Caco-2 (cell line): ENCODE measurements at regions not wholly inside any gene's neighbourhood (a gene's known extent, or its start where the extent isn't known, plus 50 kb on each side); places are given as distances from the start of the nearest gene placed in this dataset.

Experiments
- BruUV-seq: library from RNA; stranded (reverse); fragments of 400-500 nt; replicated peaks from 2 replicates; lab custom pipeline; 2021; lab: Mats Ljungman, UMichigan
- CTCF ChIA-PET: fragments of 300-600 bp; sonication (Branson Sonifier 250); formaldehyde crosslinking; loops from one replicate; lab custom pipeline; 2022; ENCODE audit warnings: antibody characterized with exemption; lab: Charles Lee
- POLR2A ChIA-PET: fragments of 300-600 bp; sonication (Branson Sonifier 250); formaldehyde crosslinking; loops from one replicate; lab custom pipeline; 2022; ENCODE audit warnings: antibody characterized with exemption; lab: Charles Lee
- DNase-seq, 2 experiments: peaks; one replicate each; pipeline versions ENCODE4 v3.0.0 to v3.0.0-alpha.2; 2020 to 2022
- H3K27me3 ChIP-seq: replicated peaks from 2 replicates; pipeline ENCODE4 v1.6.0; 2011; ENCODE audit warnings: low read length; ENCODE audit not compliant: control insufficient read depth, insufficient read depth
- H3K36me3 ChIP-seq: 2 replicates; pipeline ENCODE4 v1.5.1; 2011; ENCODE audit warnings: low read length; ENCODE audit not compliant: control insufficient read depth, insufficient read depth
- H3K4me1 ChIP-seq: fragments of 250-450 bp; sonication (Bioruptor Pico); 2 replicates; pipeline ENCODE4 v1.5.1; 2020; ENCODE audit warnings: mild to moderate bottlenecking
- H3K4me3 ChIP-seq: 2 replicates; pipeline ENCODE4 v1.5.1; 2011; ENCODE audit warnings: low read depth, mild to moderate bottlenecking, control low read depth, low read length
- H3K9me3 ChIP-seq: fragments of 250-450 bp; sonication (Bioruptor Pico); 2 replicates; pipeline ENCODE4 v1.5.1; 2020; ENCODE audit warnings: mild to moderate bottlenecking, moderate library complexity
- H3K27ac Mint-ChIP-seq: one replicate; pipeline ENCODE4 v1.8.0; 2022; ENCODE audit warnings: mixed read lengths; ENCODE audit not compliant: unreplicated experiment
- H3K27me3 Mint-ChIP-seq: one replicate; pipeline ENCODE4 v1.8.0; 2022; ENCODE audit warnings: mixed read lengths; ENCODE audit not compliant: insufficient read depth, unreplicated experiment
- H3K36me3 Mint-ChIP-seq: one replicate; pipeline ENCODE4 v1.8.0; 2022; ENCODE audit warnings: mild to moderate bottlenecking, mixed read lengths; ENCODE audit not compliant: insufficient read depth, unreplicated experiment
- H3K4me1 Mint-ChIP-seq: one replicate; pipeline ENCODE4 v1.8.0; 2022; ENCODE audit warnings: low read depth, mixed read lengths; ENCODE audit not compliant: unreplicated experiment
- H3K4me3 Mint-ChIP-seq: one replicate; pipeline ENCODE4 v1.8.0; 2022; ENCODE audit warnings: mild to moderate bottlenecking, moderate library complexity, mixed read lengths; ENCODE audit not compliant: unreplicated experiment
- H3K9me3 Mint-ChIP-seq: one replicate; pipeline ENCODE4 v1.8.0; 2022; ENCODE audit warnings: mixed read lengths; ENCODE audit not compliant: unreplicated experiment
- intact Hi-C: fragments of 100-400 bp; cut with micrococcal nuclease; formaldehyde crosslinking; loops from one replicate; pipeline ENCODE4 v1.10.0; 2022; ENCODE audit not compliant: unreplicated experiment
- TF ChIP-seq, protein P1 (sequence below), 2 experiments: fragments of 200-600 bp in 1 of 2; IDR thresholded peaks; 1 replicate in 1 of 2; 2 replicates in 1 of 2; pipeline versions ENCODE4 v1.5.1 to v1.8.0; 2011 to 2022; ENCODE audit warnings: antibody characterized with exemption in 1 of 2, control low read depth in 1 of 2, inconsistent platforms in 1 of 2, low read depth in 1 of 2, low read length in 1 of 2, mild to moderate bottlenecking in 1 of 2, moderate library complexity in 1 of 2; ENCODE audit not compliant: insufficient read depth in 1 of 2, severe bottlenecking in 1 of 2, unreplicated experiment in 1 of 2

DNA sequence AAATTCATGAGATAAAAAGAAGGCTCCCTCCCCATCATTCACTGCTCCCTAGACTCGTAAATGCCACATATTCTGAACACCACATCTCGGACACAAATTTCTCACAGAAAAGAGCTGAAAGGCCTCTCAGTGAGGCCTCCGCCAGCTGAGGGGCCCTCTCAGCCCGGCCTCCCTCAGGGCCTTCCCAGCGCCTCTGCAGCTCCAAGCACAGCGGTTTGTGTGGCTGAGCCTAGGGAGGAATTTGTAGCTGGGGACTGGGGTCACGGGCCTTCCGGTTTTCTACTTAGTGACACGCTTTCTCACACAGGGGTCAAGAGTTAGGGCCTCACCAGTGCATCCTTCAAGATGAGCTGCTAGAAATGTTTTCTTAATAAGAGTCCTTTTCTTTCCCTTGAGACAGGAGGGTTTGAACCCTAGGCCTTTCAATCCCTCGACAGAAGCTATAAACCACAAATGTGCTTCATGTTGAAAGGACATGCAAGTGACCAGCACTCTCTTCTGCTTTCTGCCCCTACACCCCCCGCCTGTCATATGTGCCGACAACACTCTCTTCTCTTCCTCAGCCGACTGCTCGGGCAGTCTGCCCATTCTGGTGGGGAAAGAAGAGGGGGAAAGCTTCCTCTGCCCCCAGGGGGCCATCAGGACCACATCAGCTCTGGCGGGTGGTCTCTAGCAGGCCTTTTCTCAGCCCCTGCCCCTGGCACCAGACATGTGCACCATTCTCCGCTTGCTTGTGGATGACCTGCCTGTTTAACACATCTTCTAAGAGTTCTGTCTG lies 104.9 kb downstream of the CHIC2 start:
- H3K4me1 Mint-ChIP-seq, result peaks cover 28% of the 10 kb centered on the region
- Histone ChIP-seq H3K4me1 (peaks cover 36% of the 10 kb centered on the region), H3K27me3 (no peaks in the 10 kb centered on the region), H3K4me3 (no peak overlapping the region), H3K36me3 (no peaks in the 10 kb centered on the region), H3K9me3 (no peaks in the 10 kb centered on the region)
- H3K9me3 Mint-ChIP-seq, result no peaks in the 10 kb centered on the region
- no peak overlapping the region for H3K27ac Mint-ChIP-seq
- ChIA-PET POLR2A (no interaction called here), CTCF (interaction anchor here (1.6 kb wide), 1 partner anchor 30 kb away, joined by 3 read pairs; no protein-coding TSS in a partner anchor)
- BruUV-seq, result no TSS peak
- intact Hi-C loops, result loop anchor here (5.0 kb wide), 1 partner anchor 38 kb away; no protein-coding TSS in a partner anchor
- DNase-seq, result no peak
- no peaks in the 10 kb centered on the region for H3K36me3 Mint-ChIP-seq
- H3K4me3 Mint-ChIP-seq, result no peak overlapping the region
- H3K27me3 Mint-ChIP-seq, result no peaks in the 10 kb centered on the region
- TF ChIP-seq, protein P1, sequence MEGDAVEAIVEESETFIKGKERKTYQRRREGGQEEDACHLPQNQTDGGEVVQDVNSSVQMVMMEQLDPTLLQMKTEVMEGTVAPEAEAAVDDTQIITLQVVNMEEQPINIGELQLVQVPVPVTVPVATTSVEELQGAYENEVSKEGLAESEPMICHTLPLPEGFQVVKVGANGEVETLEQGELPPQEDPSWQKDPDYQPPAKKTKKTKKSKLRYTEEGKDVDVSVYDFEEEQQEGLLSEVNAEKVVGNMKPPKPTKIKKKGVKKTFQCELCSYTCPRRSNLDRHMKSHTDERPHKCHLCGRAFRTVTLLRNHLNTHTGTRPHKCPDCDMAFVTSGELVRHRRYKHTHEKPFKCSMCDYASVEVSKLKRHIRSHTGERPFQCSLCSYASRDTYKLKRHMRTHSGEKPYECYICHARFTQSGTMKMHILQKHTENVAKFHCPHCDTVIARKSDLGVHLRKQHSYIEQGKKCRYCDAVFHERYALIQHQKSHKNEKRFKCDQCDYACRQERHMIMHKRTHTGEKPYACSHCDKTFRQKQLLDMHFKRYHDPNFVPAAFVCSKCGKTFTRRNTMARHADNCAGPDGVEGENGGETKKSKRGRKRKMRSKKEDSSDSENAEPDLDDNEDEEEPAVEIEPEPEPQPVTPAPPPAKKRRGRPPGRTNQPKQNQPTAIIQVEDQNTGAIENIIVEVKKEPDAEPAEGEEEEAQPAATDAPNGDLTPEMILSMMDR (IDR thresholded peaks at IDR 0.05; ENCODE audit: insufficient read depth in 1 of 2, low read depth in 1 of 2, low read length in 1 of 2, severe bottlenecking in 1 of 2, unreplicated experiment in 1 of 2), result no peak

DNA sequence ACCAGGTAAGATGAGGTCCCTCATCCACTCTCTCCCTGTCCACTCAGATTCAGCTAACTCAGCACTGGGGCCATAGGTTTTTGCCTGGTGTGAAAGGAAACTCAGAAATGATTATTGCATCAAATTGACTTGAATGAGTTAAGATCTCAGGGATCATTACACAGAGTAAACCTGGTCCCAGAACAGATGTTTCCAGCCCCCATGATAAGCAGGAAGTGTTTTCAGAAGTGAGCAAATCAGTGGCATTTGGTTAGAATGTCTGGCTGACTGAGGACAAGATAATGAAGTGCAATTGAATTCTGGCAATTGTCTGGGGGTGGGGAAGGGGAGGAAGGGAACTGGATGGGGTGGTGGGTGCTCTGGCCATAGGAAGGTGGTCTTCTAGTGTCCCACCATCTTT lies 108.0 kb downstream of the CHIC2 start:
- ChIA-PET CTCF (no interaction called here), POLR2A (no interaction called here)
- no TSS peak for BruUV-seq
- Histone ChIP-seq H3K4me1 (peaks cover 21% of the 10 kb centered on the region), H3K27me3 (no peaks in the 10 kb centered on the region), H3K9me3 (no peaks in the 10 kb centered on the region), H3K36me3 (no peaks in the 10 kb centered on the region), H3K4me3 (no peak overlapping the region)
- no peaks in the 10 kb centered on the region for H3K9me3 Mint-ChIP-seq
- intact Hi-C loops, result loop anchor here (2.0 kb wide), 1 partner anchor 26 kb away; no protein-coding TSS in a partner anchor
- peaks cover 22% of the 10 kb centered on the region for H3K4me1 Mint-ChIP-seq
- no peaks in the 10 kb centered on the region for H3K27me3 Mint-ChIP-seq
- peak overlapping the region; percentile 58 for H3K27ac Mint-ChIP-seq
- TF ChIP-seq, protein P1 (IDR thresholded peaks at IDR 0.05; ENCODE audit: insufficient read depth in 1 of 2, low read depth in 1 of 2, low read length in 1 of 2, severe bottlenecking in 1 of 2, unreplicated experiment in 1 of 2), result no peak
- H3K36me3 Mint-ChIP-seq, result no peaks in the 10 kb centered on the region
- no peak for DNase-seq
- no peak overlapping the region for H3K4me3 Mint-ChIP-seq

DNA sequence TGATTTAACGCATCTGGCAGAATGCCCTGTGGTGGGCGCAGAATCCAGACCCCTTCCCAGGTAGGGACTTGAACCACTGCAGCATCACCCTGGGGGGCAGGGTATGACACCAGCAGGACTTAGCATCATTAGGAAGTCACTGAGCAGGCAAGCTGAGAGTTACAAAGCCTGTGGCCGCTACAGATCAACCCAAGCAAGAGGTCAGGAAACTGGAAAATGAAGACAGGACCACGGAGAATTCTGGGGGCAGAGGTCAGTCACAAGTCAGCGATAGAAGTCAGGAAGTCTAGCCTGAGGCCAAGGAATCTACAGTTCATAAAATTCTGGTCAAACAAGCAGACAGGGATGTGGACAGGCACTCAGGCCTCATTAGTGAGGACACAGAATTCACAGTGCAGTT lies 108.4 kb downstream of the CHIC2 start:
- Mint-ChIP-seq H3K4me3 (no peak overlapping the region), H3K9me3 (no peaks in the 10 kb centered on the region), H3K36me3 (no peaks in the 10 kb centered on the region), H3K27me3 (no peaks in the 10 kb centered on the region), H3K4me1 (peaks cover 22% of the 10 kb centered on the region), H3K27ac (peak overlapping the region; percentile 58)
- BruUV-seq, result no TSS peak
- Histone ChIP-seq H3K27me3 (no peaks in the 10 kb centered on the region), H3K4me1 (peaks cover 21% of the 10 kb centered on the region), H3K9me3 (no peaks in the 10 kb centered on the region), H3K4me3 (no peak overlapping the region), H3K36me3 (no peaks in the 10 kb centered on the region)
- POLR2A ChIA-PET, result no interaction called here
- CTCF ChIA-PET, result no interaction called here
- peak; percentile 46 to 51 for DNase-seq
- TF ChIP-seq, protein P1 (IDR thresholded peaks at IDR 0.05; ENCODE audit: insufficient read depth in 1 of 2, low read depth in 1 of 2, low read length in 1 of 2, severe bottlenecking in 1 of 2, unreplicated experiment in 1 of 2), result no peak
- intact Hi-C loops, result loop anchor here (2.0 kb wide), 1 partner anchor 25 kb away; no protein-coding TSS in a partner anchor
